22Rv1 (cell line): ENCODE measurements at regions not wholly inside any gene's neighbourhood (a gene's known extent, or its start where the extent isn't known, plus 50 kb on each side); places are given as distances from the start of the nearest gene placed in this dataset.

Experiments
- CTCF ChIP-seq: fragments of 450-650 bp; IDR thresholded peaks from 2 replicates; pipeline ENCODE4 v1.5.1; 2017; ENCODE audit warnings: mild to moderate bottlenecking
- ZFX ChIP-seq: fragments of 450-650 bp; IDR thresholded peaks from 2 replicates; pipeline ENCODE4 v1.6.1; 2017; ENCODE audit warnings: antibody characterized with exemption, borderline replicate concordance

DNA sequence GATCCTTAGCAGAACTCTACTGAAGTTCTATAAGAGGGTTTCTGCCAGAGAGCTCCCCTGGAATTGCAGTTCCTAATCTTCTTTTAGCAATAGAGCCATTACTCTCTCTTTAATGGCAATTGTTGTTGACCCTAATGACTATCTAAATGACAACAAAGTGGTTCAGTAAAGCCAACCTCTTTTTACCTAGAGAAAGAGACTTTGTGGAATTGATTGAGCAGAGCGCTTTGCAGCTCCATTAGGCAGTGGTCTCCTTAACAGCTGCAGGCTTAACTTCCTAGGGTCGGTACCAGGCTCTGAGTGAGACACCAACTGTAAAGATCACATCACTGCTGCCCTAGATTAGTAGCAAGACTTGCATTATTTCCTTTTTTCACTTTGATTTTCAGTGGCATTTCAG is 1472.9 kb upstream of the TENM3 start:
- TF ChIP-seq CTCF (no peak), ZFX (no peak)
